Spleen (tissue), 7 donors: ENCODE measurements at regions not wholly inside any gene's neighbourhood (a gene's known extent, or its start where the extent isn't known, plus 50 kb on each side); places are given as distances from the start of the nearest gene placed in this dataset.

Experiments used
- POLR2A ChIP-seq, 3 donors: fragments of 450-650 bp; IDR thresholded peaks; one replicate each; pipeline ENCODE4 v1.5.1; 2017; ENCODE audit warnings: antibody characterized with exemption in 3 of 3, mild to moderate bottlenecking in 1 of 3
- TF ChIP-seq, protein P1 (sequence below), 11 experiments: fragments of 200-600 bp in 7 of 11; fragments of 450-650 bp in 4 of 11; sonication (generic) in 4 of 11; IDR thresholded peaks in 8 of 11; conservative IDR thresholded peaks in 3 of 11; 1 replicate in 7 of 11; 2 replicates in 4 of 11; pipeline versions ENCODE4 v1.4.0 to v1.8.0; 2016 to 2021; ENCODE audit warnings: antibody characterized with exemption in 11 of 11, inconsistent platforms in 4 of 11, mild to moderate bottlenecking in 1 of 11
- donor health status: DM: no; HTN: no; CAD: no; lungs with moderate emphysema.
- donor health status: DM: no; HTN: no; CAD: no.
- donor health status: DM: no; HTN: no; CAD: no.

DNA sequence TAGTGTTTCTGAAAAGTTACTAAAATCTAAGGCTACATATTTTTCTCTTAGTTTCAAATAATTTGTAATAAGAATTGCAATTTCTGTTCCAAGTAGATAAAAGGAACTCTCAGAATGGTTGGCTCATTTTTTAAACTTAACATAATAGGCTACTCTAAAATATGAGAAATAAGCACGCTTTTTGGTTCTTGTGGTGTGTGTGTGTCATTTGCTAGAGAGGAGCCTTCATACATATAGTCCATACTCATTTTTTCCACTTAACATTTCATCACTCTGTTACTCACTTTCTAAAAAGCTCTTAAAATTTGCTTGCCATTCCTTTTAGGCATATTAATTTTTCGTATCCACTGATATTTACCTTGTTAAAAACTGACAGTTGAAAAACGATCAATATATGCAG, 74.0 kb upstream of the VWDE start:
- TF ChIP-seq, protein P1, sequence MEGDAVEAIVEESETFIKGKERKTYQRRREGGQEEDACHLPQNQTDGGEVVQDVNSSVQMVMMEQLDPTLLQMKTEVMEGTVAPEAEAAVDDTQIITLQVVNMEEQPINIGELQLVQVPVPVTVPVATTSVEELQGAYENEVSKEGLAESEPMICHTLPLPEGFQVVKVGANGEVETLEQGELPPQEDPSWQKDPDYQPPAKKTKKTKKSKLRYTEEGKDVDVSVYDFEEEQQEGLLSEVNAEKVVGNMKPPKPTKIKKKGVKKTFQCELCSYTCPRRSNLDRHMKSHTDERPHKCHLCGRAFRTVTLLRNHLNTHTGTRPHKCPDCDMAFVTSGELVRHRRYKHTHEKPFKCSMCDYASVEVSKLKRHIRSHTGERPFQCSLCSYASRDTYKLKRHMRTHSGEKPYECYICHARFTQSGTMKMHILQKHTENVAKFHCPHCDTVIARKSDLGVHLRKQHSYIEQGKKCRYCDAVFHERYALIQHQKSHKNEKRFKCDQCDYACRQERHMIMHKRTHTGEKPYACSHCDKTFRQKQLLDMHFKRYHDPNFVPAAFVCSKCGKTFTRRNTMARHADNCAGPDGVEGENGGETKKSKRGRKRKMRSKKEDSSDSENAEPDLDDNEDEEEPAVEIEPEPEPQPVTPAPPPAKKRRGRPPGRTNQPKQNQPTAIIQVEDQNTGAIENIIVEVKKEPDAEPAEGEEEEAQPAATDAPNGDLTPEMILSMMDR (IDR thresholded peaks at IDR 0.05 in 8 of 11, conservative IDR thresholded peaks at IDR 0.05 in 3 of 11) = no peak
- no peak for TF ChIP-seq POLR2A (IDR thresholded peaks at IDR 0.05)
